ENCODE measurements at regions not wholly inside any gene's neighbourhood (a gene's known extent, or its start where the extent isn't known, plus 50 kb on each side); places are given as distances from the start of the nearest gene placed in this dataset.

GRCh38 chr7:145224775-145225174 lies 388.9 kb upstream of the TPK1 start:
- TF ChIP-seq POLR2A (IDR thresholded peaks at IDR 0.05) (no peak), CTCF (IDR thresholded peaks at IDR 0.05) (no peak)
